GM18867 (cell line): ENCODE measurements at regions not wholly inside any gene's neighbourhood (a gene's known extent, or its start where the extent isn't known, plus 50 kb on each side); places are given as distances from the start of the nearest gene placed in this dataset.

Experiments used
- ATAC-seq: cut with Tn5 transposase; IDR thresholded peaks from one replicate; pipeline ENCODE4 v1.9.1; 2021; ENCODE audit warnings: mild to moderate bottlenecking, moderate library complexity; ENCODE audit not compliant: unreplicated experiment

DNA sequence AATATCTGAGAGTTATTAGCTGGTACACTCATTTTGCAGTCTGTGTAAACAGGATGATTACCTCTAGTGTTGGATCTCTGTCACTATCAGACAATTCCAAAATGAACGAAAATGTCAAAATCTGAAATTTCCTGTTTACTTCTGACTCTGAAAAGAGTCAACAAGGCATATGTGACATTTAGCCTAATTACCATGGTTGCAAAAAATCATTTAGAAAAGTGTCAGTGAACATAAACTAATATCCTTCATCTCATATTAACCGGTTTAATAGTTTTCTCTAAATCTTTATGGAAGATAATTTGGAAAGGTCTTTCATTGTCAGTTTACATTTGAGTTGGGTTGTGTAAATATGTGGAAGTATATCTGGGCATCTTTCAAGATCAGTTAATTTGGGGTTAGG is 431.8 kb upstream of the HSF2 start:
- no peak for ATAC-seq

DNA sequence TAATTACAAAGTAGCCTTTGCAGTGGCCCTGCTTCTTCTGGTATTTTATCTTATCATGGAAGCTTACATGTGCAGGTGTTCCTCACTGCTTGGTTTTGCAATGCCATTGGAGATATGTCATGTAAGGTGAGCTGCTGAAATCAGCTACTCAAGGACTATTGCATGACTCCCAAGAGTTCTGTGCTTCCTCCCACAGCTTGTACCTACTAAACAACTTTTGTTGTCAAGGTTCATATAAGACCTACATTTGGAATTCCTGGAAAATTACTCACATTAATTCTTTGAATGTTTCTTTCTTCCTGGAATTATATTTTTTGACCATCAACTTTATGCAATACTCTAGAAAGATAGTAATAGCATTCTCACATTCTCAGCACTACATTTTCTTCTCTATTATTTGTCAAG is 427.5 kb upstream of the HSF2 start:
- no peak for ATAC-seq

DNA sequence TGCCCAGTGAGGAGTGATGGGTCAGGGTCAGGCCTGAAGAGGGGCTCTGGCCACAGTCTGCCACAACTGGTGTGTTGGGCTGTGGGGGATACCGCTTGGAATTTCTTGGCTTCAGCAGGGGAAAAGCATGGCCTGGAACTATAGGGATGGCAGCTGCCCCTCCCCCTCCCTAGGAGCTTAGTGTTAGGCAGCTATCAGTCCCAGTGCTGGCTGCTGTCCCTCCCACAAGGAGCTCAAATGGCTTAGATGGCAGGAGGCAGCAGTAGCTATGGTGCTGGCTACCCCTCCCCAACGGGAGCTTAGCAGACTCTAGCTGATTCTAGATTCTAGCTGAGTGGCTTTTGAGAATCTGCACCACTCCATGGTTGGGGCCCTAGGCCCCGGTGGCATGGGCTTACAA is 414.5 kb upstream of the HSF2 start:
- no peak for ATAC-seq

DNA sequence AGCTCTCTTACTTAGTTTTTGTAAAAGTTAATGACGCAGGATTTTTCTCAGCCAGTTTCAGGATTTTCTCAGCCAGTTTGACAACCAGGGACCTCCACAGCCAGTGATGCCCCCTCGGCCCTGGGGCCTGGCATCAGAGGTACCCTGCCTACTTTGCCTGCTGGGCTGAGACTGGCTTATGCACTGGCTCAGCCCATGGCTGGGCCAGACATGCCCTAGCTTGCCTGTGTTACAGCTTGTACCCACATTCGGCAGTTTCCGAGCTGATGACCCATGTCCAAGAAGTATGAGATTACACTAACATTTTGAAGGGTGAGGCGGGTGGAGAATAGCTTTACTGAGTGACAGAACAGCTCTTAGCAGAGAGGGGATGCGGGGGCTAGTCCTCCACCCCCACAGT is 406.1 kb upstream of the HSF2 start:
- ATAC-seq: no peak

DNA sequence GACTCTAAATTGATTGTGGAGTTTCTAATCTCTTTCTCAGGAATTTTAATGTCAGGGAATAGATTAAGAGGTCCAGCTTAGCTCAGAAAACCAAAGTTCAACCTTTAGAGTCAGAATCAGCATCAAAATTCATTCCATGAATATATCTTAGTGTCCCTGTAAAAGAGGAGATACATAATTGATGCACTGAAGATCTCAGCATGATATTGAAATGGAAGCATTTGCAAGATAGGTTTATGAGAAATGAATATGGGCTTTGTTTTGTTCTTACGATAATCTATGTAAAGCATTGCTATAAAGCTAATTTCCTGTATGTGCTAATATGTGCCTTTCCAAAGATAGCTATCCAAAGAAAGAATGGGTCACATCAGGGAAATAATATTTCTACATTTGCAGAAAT is 404.5 kb upstream of the HSF2 start:
- ATAC-seq: no peak

DNA sequence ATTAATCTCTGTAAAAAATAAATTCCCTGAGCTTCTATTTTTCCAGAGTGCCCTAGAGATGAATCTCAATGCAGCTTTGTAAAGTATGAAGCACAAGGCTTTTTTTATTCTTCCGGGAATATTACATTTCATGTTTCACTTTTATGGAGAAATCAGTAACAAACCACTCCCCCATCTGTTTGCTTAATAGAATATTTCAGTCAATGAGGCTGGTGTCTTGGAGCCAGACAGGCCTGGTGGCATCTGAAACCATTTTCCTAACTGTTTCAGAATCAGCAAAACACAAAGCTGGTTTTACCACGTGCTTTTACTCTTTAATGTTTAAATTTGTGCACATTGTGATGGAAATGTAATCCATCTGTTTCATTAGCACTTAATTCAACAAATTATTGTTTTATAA is 400.8 kb upstream of the HSF2 start:
- no peak for ATAC-seq

DNA sequence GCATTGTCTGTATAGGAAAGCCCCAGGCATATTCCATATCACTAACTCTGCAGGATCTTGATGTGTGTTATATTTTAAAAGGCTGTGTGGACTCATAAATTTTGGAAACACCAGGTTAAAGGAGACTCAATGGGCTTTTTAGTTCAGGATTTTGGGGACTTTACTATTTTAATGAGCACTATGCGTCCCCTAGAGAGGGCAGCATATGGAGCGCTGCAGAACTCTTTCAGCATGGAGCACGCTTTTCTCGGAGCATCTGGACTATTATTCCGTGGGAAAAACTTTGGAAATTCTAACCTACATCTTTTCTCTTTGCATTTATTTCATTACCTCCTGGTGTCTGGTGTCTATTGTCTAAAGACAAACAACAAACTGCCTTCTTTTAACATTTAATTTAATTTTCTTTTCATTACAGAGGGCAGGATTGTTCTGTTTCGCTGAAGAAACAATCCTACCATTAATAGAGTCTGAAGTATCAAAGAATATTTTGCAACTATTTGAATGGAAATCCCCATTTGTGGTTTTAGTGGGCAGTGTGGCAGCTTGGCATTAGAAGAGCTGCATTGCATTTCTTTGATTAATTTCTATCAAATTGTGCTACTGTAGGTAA is 399.9 kb upstream of the HSF2 start:
- ATAC-seq: no peak

DNA sequence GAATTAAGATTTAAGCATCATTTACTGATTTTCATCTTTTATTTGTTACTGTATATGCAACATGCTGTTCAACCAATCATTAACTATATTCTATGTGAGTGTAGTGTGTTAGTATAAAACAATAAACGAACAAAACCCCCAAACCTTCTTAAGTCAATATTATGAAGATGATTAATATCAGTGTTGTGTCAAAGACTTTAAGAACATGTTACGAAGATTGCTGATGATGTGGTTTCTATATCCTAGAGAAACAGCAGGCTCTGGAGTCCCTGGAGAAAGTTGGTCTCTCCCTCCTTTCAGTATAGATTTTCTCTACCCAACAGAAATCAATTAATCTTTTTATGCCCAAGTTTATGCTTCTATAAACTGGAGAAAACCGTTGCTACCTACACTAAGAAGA is 393.8 kb upstream of the HSF2 start:
- no peak for ATAC-seq

DNA sequence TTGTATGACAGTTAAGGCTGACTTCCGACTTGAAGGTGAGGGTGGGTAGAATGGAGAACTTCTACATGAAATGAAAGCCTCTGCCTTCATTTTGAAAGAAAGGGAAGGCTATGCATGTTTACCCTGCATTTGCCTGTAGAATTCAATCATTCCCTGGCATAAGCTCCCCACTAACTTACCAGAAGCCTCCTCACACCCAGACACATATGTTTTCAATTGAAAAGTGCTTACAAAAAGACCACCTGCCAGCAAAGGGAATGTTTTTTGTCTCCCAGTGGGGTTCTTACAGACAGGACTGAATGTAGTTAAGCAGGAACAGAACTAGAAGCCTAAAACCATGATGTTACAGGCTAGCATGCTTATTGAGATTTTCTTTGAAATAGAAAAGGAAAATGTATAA is 392.1 kb upstream of the HSF2 start:
- ATAC-seq: no peak

DNA sequence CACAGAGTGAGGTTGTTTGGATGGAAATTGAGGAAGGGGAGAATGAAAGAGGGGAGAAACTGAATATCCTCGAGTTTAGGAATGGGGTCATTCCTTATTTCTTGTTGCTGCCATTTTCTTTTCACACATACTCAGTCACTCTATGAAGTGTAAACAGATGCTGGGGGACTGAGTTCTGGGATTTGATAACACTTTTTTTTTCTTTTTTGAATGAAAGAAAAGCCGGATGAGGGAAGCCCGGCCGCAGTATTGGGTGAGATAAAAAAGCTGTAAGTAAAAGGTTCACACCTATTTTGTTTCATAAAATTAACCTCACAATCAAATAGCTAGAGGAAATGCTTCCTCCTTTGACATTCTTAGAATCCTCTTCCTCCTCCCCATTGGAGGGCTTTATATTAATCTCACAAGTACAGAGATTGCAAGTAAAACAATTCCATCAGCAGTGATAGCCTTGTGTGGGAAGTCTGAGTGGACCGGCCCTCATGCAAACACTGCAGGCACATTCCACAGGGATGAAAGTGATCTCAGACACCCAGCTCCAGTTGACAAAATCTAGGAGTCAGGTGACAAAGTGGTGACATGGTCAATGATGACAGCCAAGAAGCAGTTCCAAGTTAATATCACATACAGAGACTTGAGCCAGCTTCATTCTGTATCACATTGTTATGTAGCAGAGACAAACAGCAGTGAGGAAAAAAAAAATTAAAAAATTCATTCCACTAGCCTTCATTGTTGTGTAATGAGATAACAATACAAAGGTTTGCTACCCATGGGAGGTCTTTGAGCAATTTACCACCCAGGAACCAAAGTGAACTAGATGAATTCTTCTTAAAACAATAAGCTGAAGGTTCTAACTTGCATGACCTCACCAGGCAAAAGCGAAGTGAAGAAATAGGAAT is 391.1 kb upstream of the HSF2 start:
- no peak for ATAC-seq

DNA sequence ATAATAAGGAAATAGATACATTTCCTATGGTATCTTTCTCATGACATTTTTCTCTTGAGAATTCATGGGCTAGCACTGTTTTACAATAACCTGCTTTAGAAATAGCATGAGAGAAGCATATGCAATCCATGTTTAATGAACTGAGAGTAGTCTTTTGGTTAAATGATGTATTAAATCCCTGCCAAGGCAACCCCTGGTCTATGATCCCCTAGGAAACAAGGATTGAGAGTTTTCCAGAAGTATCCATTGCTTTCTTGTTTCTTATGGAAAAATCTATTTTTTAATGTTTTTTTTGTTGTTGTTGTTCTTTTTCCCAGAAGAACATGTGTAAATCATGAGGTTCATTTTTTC is 390.5 kb upstream of the HSF2 start:
- no peak for ATAC-seq

DNA sequence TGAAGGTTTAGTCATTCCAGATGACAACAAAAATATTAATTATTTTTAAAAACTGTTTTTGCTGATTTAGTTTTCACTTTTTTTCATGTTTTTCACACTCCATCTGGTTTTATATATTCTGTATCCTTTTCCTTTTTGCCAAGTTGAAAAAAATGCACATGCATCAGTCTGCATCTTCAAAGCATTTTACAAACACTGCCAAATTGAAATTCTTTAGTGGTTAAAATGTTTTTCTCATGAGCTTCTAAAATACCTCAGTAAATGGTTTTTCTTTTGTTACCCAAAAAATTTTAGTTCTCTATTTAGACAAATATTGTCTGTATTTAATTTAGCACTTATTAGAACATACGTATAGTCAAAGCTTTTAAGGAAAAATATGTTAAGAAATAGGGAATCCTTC is 386.9 kb upstream of the HSF2 start:
- ATAC-seq: no peak

DNA sequence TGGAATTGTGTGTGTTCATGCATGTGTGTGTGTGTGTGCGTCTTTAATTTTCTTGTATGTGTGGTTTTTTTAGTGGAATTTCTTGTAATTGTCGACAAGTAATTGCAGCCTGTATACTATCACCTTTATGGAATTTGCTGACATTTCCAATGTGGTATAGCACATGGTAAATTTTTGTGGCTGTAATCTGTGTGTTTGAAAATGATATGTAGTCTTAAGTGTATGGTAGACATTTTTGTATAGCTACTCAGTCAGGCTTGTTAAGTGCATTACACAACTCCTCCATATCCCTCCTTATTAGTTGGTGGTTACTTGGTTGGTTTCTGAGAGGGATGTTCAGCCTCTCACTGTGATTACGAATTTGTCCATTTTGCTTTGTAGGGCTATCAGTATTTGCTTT is 384.5 kb upstream of the HSF2 start:
- no peak for ATAC-seq

DNA sequence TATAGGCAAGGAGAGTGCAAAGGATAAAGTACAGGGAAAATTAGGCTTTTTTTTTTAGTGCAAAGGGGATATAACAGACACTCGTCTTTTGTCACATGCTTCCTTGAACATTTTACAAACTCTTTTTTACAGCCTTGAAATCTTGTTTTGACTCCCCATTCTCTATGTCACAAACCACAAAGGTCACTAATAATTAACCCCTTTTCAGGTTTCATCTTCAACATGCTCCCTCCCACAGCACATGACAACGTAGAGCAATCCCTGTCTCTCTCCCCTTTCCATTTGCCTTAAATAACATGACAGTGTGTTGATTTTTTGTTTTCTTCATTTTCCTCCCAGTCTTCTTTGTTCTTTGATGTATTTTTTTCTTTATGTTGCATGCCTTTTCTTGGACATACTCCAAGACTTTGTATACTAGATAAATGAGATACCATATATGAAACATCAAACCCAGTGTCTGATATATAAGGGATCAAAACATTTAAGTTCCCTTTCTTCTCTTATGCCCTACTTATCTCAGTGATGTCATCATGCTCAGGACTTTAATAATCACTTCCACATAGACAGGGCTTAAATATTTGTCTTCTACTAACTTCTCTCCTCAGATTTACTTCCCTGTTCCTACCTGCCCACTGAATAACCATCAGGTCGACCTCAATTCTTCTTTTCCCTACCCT is 378.7 kb upstream of the HSF2 start:
- ATAC-seq: peak; percentile 91

DNA sequence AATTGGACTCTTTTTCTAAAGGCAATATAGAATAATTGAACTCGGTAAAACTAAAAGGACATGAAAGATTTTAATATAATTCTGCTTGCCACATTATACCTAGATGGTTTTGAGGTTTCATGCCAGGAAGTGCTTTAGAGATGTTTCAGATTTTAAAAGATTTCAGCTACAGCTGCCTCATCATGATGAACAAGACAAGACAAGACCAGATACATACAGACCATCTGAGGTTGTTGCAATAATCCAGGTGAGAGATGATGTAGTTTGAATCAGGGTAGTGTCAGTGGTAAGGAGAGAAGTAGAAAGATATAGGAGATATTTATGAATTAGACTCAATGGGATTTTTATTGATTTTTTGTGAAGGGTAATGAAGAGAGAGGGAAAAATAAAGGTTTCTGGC is 374.3 kb upstream of the HSF2 start:
- no peak for ATAC-seq

DNA sequence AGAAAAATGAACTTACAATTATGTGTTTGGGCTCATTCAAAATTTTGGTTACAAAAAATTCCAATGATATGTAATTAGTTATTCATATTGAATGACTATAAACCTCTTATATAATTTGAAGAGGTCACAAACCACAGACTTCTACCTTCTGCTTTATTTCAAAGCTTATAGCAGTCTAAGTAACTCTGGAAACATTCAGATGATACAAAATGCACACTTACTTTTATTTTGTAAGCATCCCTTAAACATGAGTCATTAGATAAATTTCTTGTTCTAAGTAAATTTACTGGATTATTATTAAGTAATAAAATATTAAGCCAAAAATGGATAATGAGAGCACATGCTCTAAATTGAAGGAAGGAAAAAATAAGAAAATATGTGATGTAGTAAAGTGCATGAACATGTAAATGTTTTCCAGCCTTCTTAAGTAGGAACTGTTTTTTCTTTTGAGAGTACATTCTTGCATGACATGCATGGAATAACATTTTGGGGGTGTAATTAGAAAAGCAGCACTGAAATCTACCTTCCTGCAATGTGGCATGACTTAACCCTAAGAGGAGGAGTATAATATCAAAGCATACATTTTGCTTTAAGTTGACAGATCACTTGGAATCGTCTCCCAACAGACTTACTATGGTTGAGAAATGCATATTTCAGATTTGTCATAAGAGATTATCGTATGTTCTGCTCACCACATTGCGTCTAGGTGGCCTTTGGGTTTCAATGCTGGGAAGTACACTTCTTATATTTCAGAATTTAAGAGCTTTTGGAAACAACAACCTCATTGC is 372.7 kb upstream of the HSF2 start:
- ATAC-seq: no peak

DNA sequence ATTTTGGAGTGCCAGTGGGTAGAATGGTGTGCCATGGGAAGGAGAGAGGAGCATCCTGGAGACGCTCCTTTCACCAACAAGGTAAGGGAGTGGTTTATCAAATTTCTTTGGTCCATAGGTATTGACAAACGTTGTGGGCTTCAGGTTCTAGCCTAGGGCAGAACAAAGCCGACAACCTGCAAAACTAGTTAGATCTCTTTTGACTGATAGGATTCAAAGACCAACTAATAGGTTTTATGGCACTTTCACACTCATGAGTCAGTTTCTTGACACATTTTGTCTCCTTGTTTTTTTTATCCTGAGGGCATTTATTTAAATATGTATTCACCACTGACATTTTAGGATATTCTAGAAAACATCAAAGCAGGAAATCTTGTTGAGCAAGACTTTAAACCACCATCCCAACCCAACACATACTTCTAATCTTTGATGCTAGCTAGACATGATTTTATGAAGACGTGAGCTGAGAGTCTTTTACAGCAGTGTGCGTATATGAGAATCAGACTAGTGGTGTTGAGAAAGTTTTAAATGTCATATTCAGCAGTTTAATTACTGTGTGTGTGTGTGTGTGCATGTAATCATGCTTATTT is 370.4 kb upstream of the HSF2 start:
- no peak for ATAC-seq

DNA sequence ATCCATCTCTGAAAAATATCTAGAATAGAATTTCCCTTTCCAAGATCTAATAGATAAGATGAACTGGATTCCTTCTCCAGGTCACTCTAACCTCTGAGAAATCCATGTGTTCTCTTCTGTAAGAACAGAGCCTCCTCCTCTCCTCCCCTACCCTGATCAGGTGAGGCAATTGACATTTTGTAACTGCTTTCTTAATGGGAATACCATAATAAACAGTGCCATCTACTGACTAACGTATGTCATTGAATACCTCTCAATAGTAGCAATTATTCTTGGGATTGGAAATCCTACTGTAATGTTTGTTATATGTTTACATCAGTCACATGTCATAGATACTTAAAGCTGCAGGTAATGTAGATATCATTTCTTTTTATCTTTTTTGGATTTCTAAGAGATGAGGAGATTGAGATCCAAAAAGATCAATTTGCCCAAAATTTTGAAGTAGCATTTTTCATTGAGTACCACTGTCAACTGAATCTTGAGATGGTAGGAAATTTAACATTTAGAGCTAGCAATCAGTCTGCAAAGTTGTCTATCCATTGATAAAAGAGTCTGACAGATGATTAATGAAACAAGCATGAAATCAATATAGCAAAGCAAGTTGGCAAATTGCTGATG is 365.8 kb upstream of the HSF2 start:
- peak; percentile 90 for ATAC-seq

DNA sequence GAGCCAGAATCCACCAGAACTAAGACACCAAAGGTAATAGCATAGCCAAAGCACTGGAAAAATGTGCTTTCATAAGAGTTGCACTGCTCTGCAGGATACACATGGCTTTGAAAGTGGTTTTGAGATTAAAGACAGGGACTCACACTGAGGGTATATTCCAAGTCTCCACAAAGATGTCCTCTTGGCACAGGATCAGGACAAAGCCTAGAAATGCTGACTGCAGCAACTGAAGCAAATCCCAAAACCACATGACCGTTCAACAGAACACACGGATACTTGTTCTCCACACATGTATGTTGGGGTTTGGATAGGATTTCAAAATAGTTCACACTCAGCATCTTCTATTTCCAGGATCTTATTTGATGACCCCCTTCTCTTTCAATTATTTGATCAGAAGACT is 364.3 kb upstream of the HSF2 start:
- no peak for ATAC-seq

DNA sequence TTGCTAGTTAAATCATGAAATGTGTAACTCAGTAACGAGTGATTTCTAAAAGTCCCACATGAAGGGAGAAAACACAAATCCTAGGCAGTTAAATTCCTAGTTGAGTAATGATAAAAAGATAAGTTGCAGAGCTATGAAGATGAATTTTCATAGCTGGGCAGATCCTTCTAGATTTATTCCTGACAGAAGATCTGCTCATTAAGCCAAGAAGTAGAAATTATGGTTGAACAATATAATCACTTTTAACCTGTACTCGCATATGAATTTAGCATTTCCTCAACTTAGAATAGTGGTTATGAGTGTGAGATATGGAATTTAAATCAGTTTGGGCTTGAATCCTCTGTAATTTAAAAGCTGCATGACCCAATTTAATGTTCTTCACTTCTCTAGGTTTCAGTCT is 359.2 kb upstream of the HSF2 start:
- no peak for ATAC-seq

DNA sequence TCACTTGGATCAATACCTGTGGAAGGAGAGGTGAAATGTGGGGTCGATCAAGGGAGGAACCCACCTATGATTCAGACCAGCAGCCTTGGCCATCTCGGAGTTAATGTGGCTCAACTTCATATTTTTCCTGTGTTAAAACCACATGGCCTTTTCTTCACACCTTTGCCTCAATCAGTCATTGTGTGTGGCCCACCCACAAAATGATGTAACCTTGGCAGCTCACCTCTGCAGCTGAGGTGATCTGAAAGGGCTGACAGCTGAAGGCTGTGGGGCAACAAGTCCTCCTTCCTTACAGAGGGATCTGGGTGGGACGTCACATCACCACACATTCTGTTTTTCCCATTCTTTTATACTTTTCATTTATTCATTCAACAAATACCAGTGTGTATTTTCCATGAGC is 357.1 kb upstream of the HSF2 start:
- ATAC-seq: no peak
